HepG2 (cell line): ENCODE measurements at regions not wholly inside any gene's neighbourhood (a gene's known extent, or its start where the extent isn't known, plus 50 kb on each side); places are given as distances from the start of the nearest gene placed in this dataset.

ENCODE experiments used
- EED ChIP-seq: sonication (generic); formaldehyde crosslinking; IDR thresholded peaks from 2 replicates; pipeline ENCODE4 v1.5.0; 2020; ENCODE audit warnings: mild to moderate bottlenecking, missing genetic modification reagents
- KLF16 ChIP-seq, 2 experiments: sonication (generic) in 1 of 2; formaldehyde crosslinking in 1 of 2; IDR thresholded peaks; 2 replicates each; pipeline versions ENCODE4 v1.6.1 to v1.8.0; 2016 to 2023; ENCODE audit warnings: missing genetic modification reagents in 2 of 2, missing compliant biosample characterization in 1 of 2
- POLR2AphosphoS5 ChIP-seq: IDR thresholded peaks from 2 replicates; pipeline ENCODE4 v1.6.1; 2012; ENCODE audit warnings: low read depth, low read length
- TBP ChIP-seq: sonication (generic); formaldehyde crosslinking; IDR thresholded peaks from 2 replicates; pipeline ENCODE4 v1.5.0; 2020; ENCODE audit warnings: missing genetic modification reagents
- ZBTB1 ChIP-seq: sonication (generic); formaldehyde crosslinking; IDR thresholded peaks from 2 replicates; pipeline ENCODE4 v1.4.0; 2020; ENCODE audit warnings: missing genetic modification reagents, borderline replicate concordance
- ZNF629 ChIP-seq: sonication (generic); formaldehyde crosslinking; conservative IDR thresholded peaks from 2 replicates; pipeline ENCODE4 v1.5.0; 2020; ENCODE audit warnings: missing genetic modification reagents
- TF ChIP-seq, protein P1 (sequence below): sonication (generic); formaldehyde crosslinking; IDR thresholded peaks from 2 replicates; pipeline ENCODE4 v1.5.0; 2020; ENCODE audit warnings: mild to moderate bottlenecking, missing genetic modification reagents, moderate library complexity
- TF ChIP-seq, protein P2 (sequence below): IDR thresholded peaks from 2 replicates; pipeline ENCODE4 v1.6.1; 2016; ENCODE audit warnings: control low read depth
- TF ChIP-seq, protein P3 (sequence below): IDR thresholded peaks from 2 replicates; pipeline ENCODE4 v1.6.1; 2016; ENCODE audit warnings: missing genetic modification reagents, missing compliant biosample characterization
- TF ChIP-seq, protein P4 (sequence below): sonication (generic); formaldehyde crosslinking; IDR thresholded peaks from 2 replicates; pipeline ENCODE4 v1.5.1; 2020; ENCODE audit warnings: mild to moderate bottlenecking, missing genetic modification reagents, borderline replicate concordance
- TF ChIP-seq, protein P5 (sequence below): conservative IDR thresholded peaks from 2 replicates; pipeline ENCODE4 v1.6.1; 2018; ENCODE audit warnings: missing genetic modification reagents

DNA sequence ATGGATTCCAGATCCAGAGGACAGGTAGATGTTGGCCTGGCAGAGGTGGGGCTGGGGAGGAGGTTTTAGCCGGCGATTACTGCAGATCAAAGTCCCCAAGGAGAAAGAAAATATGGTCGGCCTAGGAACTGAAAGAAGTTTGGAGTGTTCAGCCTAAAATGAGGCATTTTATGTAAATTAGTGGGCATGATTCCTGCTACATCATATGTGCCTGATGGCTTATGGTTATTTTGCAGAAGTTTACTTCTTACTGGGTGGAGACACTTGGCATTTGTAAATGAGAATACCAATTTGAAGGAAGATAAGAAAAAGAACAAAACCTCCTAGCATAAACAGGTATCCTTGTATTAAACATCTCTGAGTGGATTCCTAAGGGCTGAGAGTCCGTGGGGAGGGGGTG lies 149.3 kb downstream of the FOXL1 start:
- TF ChIP-seq EED (no peak), ZNF629 (CRISPR knock-in tag) (no peak), POLR2AphosphoS5 (no peak), TBP (CRISPR knock-in tag) (no peak), ZBTB1 (no peak), KLF16 (CRISPR knock-in tag; IDR thresholded peaks at IDR 0.05) (no peak)
- TF ChIP-seq, protein P1, sequence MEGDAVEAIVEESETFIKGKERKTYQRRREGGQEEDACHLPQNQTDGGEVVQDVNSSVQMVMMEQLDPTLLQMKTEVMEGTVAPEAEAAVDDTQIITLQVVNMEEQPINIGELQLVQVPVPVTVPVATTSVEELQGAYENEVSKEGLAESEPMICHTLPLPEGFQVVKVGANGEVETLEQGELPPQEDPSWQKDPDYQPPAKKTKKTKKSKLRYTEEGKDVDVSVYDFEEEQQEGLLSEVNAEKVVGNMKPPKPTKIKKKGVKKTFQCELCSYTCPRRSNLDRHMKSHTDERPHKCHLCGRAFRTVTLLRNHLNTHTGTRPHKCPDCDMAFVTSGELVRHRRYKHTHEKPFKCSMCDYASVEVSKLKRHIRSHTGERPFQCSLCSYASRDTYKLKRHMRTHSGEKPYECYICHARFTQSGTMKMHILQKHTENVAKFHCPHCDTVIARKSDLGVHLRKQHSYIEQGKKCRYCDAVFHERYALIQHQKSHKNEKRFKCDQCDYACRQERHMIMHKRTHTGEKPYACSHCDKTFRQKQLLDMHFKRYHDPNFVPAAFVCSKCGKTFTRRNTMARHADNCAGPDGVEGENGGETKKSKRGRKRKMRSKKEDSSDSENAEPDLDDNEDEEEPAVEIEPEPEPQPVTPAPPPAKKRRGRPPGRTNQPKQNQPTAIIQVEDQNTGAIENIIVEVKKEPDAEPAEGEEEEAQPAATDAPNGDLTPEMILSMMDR (CRISPR knock-in tag) = no peak
- TF ChIP-seq, protein P2, sequence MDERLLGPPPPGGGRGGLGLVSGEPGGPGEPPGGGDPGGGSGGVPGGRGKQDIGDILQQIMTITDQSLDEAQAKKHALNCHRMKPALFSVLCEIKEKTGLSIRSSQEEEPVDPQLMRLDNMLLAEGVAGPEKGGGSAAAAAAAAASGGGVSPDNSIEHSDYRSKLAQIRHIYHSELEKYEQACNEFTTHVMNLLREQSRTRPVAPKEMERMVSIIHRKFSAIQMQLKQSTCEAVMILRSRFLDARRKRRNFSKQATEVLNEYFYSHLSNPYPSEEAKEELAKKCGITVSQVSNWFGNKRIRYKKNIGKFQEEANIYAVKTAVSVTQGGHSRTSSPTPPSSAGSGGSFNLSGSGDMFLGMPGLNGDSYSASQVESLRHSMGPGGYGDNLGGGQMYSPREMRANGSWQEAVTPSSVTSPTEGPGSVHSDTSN (CRISPR knock-in tag) = no peak
- TF ChIP-seq, protein P3, sequence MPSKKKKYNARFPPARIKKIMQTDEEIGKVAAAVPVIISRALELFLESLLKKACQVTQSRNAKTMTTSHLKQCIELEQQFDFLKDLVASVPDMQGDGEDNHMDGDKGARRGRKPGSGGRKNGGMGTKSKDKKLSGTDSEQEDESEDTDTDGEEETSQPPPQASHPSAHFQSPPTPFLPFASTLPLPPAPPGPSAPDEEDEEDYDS (CRISPR knock-in tag) = no peak
- TF ChIP-seq, protein P4, sequence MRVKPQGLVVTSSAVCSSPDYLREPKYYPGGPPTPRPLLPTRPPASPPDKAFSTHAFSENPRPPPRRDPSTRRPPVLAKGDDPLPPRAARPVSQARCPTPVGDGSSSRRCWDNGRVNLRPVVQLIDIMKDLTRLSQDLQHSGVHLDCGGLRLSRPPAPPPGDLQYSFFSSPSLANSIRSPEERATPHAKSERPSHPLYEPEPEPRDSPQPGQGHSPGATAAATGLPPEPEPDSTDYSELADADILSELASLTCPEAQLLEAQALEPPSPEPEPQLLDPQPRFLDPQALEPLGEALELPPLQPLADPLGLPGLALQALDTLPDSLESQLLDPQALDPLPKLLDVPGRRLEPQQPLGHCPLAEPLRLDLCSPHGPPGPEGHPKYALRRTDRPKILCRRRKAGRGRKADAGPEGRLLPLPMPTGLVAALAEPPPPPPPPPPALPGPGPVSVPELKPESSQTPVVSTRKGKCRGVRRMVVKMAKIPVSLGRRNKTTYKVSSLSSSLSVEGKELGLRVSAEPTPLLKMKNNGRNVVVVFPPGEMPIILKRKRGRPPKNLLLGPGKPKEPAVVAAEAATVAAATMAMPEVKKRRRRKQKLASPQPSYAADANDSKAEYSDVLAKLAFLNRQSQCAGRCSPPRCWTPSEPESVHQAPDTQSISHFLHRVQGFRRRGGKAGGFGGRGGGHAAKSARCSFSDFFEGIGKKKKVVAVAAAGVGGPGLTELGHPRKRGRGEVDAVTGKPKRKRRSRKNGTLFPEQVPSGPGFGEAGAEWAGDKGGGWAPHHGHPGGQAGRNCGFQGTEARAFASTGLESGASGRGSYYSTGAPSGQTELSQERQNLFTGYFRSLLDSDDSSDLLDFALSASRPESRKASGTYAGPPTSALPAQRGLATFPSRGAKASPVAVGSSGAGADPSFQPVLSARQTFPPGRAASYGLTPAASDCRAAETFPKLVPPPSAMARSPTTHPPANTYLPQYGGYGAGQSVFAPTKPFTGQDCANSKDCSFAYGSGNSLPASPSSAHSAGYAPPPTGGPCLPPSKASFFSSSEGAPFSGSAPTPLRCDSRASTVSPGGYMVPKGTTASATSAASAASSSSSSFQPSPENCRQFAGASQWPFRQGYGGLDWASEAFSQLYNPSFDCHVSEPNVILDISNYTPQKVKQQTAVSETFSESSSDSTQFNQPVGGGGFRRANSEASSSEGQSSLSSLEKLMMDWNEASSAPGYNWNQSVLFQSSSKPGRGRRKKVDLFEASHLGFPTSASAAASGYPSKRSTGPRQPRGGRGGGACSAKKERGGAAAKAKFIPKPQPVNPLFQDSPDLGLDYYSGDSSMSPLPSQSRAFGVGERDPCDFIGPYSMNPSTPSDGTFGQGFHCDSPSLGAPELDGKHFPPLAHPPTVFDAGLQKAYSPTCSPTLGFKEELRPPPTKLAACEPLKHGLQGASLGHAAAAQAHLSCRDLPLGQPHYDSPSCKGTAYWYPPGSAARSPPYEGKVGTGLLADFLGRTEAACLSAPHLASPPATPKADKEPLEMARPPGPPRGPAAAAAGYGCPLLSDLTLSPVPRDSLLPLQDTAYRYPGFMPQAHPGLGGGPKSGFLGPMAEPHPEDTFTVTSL (CRISPR knock-in tag) = no peak
- TF ChIP-seq, protein P5, sequence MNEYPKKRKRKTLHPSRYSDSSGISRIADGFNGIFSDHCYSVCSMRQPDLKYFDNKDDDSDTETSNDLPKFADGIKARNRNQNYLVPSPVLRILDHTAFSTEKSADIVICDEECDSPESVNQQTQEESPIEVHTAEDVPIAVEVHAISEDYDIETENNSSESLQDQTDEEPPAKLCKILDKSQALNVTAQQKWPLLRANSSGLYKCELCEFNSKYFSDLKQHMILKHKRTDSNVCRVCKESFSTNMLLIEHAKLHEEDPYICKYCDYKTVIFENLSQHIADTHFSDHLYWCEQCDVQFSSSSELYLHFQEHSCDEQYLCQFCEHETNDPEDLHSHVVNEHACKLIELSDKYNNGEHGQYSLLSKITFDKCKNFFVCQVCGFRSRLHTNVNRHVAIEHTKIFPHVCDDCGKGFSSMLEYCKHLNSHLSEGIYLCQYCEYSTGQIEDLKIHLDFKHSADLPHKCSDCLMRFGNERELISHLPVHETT (CRISPR knock-in tag) = no peak
